GM08714 (cell line): ENCODE measurements at regions not wholly inside any gene's neighbourhood (a gene's known extent, or its start where the extent isn't known, plus 50 kb on each side); places are given as distances from the start of the nearest gene placed in this dataset.
"Not testable (repeated sequence)": the region's sequence is repeated elsewhere in the genome, so short reads cannot be mapped to it uniquely, and the experiment has no call there.

Experiments
- H3K4me3 ChIP-seq: fragments of 200-500 bp; sonication (Bioruptor generic); 2 replicates; pipeline ENCODE4 v1.5.1; 2014; ENCODE audit warnings: mild to moderate bottlenecking, low read length, inconsistent platforms
- ZNF274 ChIP-seq: IDR thresholded peaks from 2 replicates; pipeline ENCODE4 v1.6.1; 2012; ENCODE audit warnings: mild to moderate bottlenecking, low read depth, low read length

DNA sequence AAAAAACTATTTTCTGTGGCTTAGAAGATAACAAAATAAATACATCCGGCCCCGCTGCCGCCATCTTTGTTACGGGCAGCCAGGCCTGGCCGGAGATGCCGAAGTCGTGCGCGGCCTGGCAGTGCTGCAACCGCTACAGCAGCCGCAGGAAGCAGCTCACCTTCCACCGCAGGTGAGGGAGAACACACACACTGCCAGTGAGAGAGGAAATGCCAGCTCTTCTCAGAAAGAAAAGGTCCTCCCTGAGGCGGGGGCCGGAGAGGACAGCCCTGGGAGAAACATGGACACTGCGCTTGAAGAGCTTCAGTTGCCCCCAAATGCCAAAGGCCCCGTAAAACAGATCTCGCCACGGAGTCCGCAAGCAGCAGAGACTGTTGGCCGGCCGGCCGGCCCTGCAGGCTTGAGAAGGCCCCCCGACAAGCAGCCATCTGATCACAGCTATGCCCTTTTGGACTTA is 323.2 kb downstream of the AMY1C start:
- TF ChIP-seq ZNF274: no peak
- H3K4me3 ChIP-seq: no peak overlapping the region

DNA sequence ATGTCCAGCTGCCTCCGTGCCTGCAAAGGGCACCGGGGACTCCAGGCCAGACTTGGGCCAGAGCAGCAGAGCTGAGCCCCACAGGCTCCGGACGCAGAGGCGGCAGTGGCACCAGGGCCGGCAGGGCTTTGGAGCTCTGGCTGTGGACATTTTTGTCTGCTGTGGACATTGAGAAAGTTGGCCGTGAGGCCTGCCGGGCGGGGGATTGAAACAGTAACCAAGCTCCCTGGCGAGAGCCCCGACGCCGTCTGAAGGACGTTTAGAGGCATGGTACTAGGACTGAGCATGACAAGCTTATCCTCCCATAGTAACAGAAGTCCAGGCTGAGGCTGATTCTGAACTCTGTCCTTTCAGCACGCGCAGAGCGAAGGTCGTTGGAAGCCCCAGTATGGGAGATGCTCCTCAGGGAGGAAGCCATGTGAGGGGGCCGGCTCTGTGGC is 323.8 kb downstream of the AMY1C start:
- H3K4me3 ChIP-seq: no peak overlapping the region
- TF ChIP-seq ZNF274: no peak

DNA sequence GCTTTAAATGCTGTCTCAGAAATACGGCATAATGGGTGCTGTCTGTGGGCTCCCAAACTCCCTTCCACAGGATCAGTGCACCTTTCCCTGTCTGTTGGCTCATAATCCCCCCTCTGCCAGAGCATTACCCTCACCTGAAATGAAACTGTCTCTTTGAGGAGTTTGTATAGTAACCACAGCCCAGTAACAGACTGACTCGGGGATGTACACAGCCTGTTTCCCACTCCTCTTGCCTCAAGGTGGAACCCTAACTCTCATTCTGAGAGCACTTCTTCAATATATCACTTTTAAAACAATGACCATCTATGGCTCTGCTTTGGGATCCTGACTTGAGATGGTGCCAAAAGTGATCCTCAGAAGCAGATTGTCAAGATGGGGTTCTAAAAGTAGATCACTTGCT is 332.5 kb downstream of the AMY1C start:
- TF ChIP-seq ZNF274: no peak
- no peak overlapping the region for H3K4me3 ChIP-seq

DNA sequence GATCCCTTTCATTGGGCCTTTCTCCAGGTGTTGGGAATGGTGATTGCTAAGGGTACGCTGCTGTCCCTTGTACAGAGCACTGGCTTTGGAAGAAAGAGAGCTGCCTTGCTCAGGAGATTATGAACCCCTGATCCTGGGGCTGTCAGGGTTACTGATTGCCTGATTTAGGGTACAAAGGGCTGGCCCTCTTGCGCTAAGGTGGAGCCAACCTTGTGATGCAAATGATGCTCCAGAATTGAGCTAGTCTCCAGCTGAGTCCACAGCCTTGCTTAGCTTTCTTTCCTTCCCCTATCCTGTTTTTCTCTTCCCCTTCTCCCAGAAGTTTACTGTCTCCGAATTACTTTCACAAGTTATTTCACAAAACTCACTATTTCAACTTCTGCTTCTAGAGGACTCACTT is 334.7 kb downstream of the AMY1C start:
- no peak for TF ChIP-seq ZNF274
- H3K4me3 ChIP-seq: no peak overlapping the region

DNA sequence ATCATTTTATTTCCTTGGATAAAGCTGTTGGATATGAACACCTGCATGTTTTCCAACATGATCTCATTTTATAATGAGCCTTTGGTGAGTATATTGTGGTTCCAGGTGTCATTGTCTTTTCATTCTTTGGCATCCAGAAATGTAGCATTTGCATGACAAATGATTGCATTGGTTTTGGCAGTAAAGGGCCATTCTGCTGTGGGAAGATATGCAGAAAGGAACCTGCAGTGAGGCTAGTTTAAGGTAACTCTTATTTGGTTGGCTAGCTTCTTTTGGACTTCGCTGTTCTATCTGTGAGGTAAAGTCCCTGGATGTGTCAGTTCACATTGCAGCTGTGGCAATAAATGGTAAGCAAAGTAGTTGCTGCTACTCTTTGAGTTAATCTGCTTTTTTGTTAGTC is 343.0 kb downstream of the AMY1C start:
- no peak for TF ChIP-seq ZNF274
- H3K4me3 ChIP-seq: no peak overlapping the region

DNA sequence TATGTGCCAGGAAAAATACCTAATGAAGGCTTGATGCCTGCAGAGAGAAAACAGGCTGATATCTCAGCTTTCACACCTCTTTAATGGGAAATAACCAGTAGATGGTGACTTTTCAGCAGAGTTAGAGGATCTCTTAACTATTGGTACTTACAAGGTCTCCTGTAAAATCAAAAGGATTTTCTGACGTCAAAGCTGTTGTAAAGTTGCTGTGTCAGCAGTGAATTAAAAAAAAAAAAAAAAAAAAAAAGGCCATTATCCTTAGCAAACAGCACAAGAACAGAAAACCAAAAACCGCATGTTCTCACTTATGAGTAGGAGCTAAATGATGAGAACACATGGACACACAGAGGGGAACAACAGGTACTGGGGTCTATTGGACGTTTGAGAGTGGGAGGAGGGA is 349.1 kb downstream of the AMY1C start:
- TF ChIP-seq ZNF274: no peak
- no peak overlapping the region for H3K4me3 ChIP-seq

DNA sequence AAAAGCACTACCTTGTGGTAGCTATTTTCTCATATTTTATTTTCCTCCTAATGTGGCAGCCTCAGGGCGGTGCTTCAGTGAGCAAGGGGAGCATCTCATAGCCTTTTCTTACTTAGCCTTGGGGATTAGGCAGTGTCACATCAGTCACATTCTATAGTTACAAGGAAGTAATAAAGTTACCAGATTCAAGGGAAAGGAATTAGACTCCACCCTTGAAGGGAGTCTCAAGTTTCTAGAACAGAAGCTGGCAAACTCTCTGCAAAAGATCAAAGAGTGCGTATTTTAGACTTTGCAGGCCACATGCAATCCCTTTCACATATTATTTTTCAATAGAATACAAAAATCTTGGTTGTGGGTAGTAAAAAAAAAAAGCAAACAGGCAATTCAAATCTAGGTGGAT is 350.4 kb downstream of the AMY1C start:
- H3K4me3 ChIP-seq: no peak overlapping the region
- TF ChIP-seq ZNF274: no peak

DNA sequence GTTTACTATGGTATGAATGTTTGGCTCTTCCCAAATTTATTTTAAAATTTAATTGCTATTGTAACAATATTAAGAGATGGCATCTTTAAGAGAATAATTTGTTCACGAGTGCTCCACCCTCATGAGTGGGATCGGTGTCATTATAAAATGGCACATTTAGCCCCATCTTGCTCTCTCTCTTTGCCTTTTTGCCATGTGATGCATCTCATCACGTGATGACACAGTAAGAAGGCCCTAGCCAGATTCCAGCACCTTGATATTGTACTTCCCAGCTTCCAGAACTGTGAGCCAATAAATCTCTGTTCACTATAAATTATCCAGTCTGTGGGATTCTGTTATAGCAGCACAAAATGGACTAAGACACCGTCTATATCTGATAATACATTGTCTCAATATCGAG is 355.8 kb downstream of the AMY1C start:
- TF ChIP-seq ZNF274: no peak
- no peak overlapping the region for H3K4me3 ChIP-seq

DNA sequence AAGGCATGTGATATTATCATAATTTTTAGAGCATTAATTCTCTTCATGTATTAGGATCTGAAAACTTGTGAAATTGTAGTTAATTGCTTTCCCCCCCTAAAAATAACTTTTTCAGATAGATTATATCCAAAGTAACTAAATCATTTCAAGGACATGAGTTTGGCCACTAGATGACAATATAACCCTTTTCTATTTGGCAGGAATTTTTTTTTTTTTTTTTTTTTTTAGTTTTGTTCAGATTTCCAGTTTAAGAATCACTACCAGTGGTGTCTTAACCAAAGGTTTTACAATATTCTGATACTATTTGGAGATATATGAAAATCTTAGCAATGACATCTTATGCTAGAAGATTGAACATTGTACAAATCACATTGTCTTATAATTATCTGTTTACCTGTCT is 370.8 kb downstream of the AMY1C start:
- no peak overlapping the region for H3K4me3 ChIP-seq
- TF ChIP-seq ZNF274: no peak

DNA sequence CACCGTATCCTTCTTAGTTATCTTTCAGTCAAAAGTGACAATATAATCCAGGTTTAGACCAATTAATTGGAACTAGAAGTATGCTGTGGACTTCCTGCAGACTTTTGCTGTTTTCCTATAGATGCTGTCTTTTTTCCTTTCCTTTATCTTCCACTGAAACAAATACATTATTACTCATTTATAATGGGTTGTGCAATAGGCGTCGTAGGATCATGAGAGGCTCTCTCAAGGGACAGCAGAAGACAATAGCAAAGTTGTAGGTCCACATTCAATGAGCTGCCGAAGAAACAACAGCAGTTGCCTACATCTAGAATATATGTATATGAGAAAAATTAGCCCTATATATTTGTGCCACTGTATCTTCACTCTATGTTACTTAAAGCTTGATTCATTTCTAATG is 371.6 kb downstream of the AMY1C start:
- TF ChIP-seq ZNF274: no peak
- no peak overlapping the region for H3K4me3 ChIP-seq

DNA sequence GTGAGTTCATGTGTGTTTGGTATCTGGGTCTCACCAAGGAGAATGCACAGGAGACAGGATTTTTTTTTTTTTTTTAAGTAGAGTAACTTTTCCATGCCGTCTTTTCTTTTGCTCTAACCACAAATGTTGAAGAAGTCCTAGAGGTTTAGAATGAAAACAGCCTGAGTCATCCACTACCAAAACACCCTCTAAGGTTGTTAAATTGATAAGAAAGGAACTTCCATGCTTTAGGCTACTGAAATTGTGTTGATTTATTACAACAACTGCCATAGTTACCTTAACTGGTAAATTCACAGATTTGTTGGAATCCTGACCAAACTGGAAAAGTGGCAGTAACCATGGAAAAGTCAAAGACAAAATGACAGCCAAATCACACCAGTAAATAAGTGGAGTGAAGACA is 375.6 kb downstream of the AMY1C start:
- no peak for TF ChIP-seq ZNF274
- no peak overlapping the region for H3K4me3 ChIP-seq

DNA sequence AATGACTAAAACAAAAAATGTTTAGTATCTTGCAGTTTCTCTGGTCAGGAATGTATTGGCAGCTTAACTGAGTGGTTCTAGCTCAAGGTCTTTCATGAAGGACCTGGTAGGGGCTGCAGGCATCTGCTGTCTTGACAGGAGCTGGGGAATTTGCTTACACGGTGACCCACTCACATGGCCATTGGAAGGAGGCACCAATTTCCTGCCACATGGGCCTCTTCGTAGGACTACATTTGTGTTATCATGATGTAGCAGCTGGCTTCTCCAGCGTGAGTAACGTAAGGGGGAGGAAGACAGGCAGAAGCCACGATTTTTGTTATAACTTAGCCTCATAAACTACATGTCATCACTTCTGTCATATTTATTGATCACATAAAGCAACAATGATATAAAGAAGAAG is 376.3 kb downstream of the AMY1C start:
- no peak for TF ChIP-seq ZNF274

DNA sequence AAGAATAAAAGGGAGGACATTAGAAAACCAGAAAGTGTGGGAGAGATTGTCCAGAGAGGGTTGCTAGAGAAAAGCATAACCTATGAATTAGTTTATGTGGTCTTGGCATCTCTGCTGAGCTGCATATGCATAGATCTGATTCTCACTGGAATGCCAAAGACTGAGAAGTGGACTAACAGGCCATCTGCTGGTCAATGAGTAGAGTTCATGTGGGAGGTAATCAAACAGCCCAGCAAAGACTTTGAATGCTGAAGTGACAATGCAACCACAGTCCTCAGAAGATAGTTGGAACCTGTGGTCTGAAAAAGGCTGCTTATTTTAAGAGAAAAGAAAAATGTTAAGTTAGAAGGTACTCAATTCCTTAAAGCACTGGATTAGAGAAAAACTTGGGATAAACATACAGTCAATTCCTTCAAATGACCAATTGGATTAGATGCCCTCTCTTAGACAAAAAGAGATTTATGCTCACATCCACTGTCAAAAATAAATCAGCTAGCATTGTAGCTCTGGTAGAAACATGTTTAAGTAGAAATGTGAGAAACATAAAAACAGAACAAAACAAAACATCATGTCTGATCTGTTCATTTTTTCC is 382.8 kb downstream of the AMY1C start:
- TF ChIP-seq ZNF274: no peak
- no peak overlapping the region for H3K4me3 ChIP-seq

More for the DNA sequence above, 376.3 kb downstream of the AMY1C start:
- H3K4me3 ChIP-seq: no peak overlapping the region

DNA sequence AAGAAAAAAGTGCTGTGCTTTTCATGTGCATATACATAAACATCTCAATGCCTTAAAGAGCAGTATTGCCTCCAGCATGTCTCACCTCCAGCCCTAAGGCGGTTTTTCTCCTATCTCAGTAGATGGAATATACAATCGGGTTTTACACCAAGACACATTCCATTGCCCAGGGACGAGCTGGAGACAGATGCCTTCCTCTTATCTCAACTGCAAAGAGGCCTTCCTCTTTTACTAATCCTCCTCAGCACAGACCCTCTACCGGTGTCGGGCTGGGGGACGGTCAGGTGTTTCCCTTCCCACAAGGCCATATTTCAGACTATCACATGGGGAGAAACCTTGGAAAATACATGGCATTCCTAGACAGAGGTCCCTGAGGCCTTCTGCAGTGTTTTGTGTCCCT is 385.3 kb downstream of the AMY1C start:
- not testable (repeated sequence) for H3K4me3 ChIP-seq

DNA sequence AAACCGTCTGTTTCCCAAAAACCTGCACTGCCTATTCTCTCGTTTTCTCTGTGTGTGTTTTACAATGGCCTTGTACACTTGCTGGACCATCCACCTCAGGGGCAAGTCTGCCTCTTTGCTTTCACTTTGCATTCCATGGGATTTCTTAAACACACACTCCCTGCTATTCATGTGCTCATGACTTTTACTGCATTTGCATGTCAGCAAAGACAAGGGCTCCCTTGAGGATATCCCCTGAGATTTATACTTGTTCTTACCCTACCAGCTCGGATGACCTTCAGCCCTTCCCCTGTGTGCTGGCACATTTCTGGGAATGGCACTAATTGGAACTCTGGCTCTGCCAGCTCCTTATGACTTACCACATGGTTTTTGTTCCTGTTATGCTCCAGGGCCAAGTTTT is 386.9 kb downstream of the AMY1C start:
- TF ChIP-seq ZNF274: no peak
- H3K4me3 ChIP-seq: no peak overlapping the region

DNA sequence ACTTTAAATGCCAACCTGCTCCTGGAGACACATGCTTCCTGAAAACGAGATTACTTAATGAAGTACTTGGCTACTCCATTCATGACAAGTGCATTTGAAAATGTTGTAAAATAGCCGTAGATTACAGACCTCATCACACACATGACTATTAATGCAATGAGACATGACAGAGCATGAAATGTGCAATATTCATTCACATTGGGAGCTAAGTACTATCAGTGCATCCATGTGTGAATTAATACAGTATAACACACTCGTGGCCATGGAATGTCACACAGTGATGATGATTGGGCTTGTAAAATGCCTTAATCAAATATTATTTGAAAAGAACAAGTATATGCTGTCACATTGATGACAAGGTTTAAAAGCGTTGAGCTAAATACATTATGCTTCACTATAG is 407.0 kb downstream of the AMY1C start:
- no peak overlapping the region for H3K4me3 ChIP-seq
- TF ChIP-seq ZNF274: no peak
